ENCODE measurements at regions not wholly inside any gene's neighbourhood (a gene's known extent, or its start where the extent isn't known, plus 50 kb on each side); places are given as distances from the start of the nearest gene placed in this dataset.

DNA sequence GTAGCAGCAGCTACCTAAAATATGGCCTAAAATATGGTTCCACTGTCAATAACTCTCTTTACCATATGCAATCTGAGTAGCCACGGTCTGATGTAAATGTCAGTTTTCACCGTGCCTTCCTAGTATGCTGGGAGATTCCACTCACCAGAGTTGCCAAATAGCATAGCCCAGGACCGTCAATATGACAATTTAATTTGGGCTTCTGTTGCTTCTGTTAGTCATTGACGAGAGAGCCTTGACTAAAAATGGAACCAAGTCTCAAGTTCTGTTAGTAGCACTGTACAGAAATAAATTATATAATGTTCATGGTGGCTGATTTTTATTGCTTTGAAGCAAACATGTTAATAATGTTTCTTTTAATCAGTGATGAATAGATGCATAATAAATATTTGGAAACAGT lies 348.4 kb downstream of the BCAT1 start:
- no peak for DNase-seq

DNA sequence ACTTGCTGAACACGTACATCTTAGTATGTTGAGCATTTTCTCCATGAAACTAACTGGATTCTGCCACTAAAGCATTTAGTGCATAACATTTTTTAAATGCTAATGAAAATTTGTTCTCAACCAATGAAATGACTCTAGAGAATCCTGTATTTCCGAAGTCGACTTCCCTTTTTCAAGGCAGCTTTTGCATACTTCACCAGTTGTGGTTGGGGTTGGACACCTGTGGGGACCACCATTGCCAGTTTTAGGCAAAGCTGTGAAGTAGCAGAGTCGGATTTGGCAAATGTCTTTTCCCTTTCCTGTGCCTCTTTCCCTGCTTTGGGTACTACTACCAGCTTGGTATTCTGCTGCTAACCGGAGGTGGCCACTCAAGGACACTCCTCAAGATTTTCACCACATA lies 349.2 kb downstream of the BCAT1 start:
- DNase-seq = no peak

DNA sequence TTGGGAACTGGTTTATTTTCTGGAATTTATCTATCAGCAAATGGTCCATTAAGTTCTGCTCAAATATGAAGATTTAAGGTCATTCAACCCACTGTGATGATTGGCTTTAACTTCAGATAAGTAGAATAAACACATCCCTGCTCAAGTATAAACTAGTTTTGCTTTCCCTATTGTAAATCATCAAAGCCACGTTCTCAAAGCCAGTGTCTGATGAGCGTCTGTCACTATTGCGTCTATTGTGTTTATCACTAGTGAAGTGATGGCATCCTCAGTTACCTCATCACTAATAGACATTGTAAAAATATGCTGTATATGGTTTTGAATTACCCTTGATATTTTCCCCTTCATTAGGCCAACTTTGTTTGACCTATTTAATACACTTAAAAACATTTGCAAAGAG lies 351.3 kb downstream of the BCAT1 start:
- no peak for DNase-seq

DNA sequence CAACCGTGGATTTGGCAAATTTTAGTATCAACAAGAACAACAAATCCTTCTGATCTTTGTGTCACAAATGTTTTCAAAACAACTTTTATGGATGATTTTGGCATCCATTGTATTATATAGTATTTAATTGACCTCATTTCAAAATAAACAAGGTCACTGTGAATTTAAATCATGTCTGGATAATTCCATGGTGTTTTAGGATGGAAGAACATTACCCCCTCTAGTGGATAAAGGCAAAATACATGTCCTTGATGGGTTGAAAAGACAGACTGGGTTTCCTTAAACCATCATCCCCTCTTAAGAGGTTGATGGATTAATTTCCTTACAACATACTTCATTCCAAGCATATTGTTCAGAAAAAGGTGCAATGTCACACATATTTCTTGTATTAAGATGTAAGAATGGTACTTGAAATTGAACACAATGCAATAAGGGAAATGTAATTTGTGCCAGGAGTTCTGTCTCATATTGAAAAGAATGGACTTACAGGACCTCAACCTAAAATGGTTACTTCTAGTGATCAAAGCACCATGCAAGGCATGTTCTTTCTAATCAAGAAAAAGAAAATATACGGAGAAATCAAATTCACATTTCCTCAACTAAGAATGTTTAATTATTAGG lies 352.0 kb downstream of the BCAT1 start:
- no peak for DNase-seq

DNA sequence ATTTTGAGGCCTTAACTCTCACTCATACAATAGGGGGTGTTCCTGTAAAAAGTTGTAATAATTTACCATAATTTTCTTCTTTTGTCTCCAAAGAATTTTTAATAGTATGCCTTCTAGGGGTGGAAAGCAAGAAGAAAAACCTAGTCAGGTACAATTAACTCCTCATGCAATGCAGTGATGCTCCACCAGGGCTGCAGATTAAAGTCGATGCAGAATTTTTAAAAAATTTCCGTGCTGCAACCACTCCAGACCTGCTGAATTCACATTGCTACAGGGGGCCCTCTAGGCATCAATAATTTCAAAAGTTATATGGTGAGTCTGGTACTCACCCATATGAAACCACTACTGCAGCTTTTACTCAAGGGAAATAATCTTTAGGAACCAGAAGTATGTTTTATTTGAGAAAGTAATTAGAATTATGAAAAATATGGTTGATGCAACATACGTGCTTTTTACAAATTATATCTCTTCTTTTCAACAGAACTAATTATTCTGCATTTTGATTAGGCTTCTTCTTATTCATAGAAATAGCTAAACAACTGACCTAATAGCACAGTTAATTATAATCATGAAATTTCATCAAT lies 353.2 kb downstream of the BCAT1 start:
- no peak for DNase-seq

DNA sequence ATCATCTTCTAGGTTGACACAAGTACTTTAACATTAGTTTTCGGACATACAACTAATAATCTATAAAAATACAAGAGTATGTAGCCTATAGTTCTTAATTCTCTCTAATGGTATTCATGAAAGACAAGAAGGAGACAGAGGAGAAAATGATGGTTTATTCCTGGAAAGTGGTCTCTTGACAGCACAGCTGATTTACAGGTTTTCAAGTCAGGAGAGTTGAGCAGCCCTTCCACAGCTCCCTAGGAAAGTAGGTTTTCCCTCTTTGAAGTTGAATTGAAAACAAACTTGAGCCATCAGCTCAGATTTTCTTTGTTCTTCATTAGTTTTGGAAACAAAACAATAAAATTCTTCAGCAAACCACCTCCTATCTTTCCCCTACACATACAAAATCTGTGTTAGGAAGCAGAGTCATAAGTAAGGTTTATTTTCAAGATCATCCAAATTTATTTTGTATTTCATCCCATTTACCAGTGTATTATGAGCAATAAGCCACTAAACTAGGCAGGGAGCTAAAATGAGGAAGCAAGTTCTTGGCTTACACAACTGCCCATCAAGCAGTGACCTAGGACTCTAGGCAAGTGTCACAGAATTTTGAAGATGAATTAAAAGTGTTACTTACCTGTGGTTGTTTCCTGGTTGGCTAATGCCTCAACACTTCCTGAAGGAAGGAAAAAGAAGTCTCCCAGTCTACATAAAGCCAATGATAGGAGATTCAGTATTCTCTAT lies 357.0 kb downstream of the BCAT1 start:
- no peak for DNase-seq

DNA sequence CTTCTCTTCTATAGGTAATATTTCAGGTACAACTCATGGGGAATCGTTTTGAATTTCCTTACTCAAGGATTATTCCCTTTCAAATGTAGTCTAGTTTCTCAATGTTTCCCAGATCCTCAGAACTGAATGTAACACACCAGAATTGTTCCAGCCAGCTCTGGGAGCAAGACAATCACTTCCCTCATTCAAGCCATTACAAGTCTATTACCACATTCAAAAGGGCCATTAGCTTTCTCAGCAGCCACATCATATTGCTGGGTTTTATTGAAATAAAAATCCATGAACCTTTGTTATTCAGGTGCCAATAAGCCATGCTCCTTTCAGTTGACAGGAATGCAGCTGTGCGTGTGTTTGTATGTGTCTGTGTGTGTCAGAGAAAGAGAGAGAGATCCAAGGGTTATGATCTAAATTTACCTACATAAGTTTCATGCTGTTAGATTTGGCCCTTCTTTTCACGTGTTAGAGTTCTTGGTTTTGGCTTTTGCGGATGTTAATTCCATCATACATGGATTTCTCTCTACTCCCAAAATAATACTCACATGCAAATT lies 357.7 kb downstream of the BCAT1 start:
- no peak for DNase-seq

DNA sequence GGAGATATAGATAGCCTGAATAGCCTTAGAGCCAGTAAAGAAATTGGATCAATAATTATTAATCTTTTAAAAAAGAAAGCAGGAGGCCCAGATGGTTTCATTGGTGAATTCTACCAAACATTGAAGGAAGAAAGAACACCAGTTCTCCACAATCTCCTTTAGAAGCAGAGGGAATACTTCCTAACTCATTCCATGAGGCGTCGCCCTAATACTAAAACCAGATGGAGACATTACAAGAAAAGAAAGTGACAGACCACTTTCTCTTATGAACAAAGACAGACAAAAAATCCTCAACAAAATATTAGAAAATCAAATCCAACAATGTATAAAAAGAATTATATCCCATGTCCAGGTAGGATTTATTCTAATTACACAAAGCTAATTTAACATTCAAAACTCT lies 362.6 kb downstream of the BCAT1 start:
- no peak for DNase-seq

DNA sequence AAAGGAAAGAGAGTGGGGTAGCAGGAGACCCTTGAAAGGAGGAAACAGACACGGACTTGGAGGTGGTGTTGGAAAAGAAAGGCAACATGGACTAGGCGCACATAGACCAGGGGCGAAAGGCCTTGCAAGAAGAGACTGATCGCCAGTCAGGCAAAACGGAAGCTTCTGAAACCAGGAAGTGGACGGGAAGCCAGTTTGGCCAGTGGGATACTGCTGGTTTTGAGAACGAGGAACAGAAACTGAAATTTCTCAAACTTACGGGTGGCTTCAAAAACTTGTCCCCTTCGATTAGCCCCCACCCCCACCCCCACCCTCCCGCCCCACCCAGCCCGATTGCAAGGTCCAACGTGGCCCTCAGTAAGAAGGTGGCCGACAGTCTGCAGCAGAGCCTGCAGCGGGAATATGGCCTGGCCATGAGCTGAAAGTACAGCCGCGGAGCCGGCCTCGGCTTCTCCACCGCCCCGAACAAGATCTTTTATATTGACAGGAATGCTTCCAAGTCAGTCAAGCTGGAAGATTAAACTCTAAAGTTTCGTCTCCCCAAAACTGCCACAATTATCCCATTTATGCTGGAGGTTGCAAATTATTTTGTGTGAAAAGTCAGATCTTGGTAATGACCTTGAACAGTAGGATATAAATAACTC lies 364.7 kb downstream of the BCAT1 start:
- DNase-seq = no peak

DNA sequence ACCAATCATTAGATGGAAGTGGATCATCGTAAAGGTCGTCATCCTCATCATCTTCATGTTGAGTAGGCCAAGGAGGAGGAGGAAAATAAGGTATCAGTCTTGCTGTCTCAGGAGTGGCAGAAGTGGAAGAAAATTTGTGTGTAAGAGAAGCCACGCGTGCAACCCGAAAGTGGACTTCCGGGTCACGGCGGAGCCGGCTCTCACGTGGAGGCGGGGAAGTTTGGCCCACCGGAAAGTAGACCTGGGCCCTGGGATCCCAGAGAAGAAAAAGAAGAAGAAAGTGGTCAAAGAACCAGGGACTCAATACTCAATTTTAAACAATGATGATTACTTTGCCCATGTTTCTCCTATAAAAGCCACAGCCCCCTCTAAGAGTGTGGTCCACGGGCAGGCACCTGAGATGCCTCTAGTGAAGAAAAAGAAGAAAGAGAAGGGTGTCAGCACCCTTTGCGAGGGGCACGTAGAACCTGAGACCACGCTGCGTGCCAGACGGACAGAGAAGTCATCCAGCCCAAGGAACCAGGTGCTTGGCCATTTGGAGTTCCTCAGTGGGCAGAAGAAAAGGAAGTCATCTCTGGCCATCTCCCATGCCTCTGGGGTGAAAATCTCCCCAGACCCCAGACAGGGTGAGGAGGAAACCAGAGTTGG lies 365.8 kb downstream of the BCAT1 start:
- no peak for DNase-seq

DNA sequence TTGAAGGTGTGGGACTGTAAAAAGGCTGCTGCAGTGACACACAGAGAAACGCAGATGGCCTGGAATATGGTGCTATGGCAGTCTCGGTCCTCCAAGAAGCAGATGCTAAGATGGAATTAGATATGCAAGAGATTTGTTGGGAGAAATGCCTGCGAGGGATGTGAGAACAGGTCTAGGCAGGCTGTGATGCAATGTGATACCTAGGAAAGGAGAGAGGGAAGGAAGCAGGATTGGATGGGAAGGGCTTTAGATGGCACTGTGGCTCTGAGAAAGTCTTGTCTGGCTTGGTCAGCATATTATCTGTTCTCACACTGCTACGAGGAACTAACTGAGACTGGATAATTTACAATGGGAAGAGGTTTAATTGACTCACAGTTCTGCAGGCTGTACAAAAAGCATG lies 374.4 kb downstream of the BCAT1 start:
- no peak for DNase-seq

DNA sequence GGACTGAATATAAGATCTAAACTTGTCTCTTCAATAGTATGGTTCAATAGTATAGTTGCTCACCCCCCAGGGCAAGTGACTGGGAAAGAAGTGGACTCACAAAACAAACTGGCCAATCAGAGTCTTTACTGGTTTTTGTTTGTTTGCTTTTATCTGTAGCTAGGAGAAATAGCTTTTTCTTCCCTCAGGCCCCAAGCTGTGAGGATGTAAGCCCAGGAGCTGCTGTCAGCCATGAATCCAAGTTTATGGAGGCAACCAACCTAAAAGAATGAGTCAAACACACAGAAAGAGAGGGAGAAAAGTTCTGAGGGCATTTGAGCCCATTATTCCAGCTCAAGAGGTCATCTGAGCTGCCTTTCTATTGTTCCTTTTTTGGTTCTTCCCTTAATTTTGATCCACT lies 375.3 kb downstream of the BCAT1 start:
- no peak for DNase-seq

DNA sequence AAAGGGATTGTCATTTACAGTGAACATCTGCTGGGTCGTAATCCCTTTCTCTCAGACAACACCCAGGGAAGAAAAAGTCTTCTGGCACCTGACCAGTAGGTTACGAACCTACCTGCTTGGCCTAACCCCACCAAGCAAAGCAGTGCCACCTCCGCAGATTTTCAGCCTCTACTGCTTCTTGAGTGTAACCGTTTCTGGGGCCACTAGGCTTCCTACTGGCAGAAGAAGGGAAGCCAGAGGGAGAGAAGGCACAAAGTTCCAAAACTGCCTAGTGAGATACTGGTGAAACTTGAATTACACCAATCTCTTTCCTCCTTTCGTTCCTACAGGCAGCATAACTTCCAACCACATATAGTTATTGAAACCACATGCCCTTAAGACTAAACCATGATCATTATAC lies 383.6 kb downstream of the BCAT1 start:
- no peak for DNase-seq

DNA sequence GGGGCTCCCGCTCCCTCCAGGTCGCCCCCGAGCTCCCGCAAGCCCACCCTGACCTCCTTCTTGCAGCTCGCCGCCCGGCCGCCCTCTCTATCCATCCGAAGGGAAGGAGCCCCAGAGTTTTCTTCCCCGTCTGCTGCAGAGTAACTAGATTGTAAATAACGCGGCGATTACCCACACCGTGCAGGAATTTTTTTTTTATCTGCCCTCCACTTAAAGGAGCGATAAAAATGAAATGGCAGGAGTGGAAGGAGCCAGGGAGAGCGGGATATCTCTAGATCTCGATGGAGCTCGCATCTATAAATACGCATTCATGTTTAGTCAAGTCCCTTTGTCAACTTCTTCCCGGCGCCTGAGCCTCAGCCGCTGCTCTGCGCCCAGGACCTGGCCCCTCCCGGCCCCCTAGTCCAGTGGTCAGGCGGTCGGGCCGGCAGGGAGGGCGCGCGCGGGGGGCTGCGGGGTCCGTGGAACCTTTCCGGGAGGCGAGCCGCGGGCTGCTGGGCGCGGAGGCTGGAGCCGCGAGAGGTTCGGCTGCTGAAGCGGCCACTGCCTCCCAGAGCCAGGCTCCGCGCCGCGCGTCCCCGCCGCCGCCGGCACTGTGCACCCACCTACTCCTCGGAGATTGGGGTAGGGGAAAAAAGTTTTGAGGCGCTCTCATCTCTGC lies 386.0 kb downstream of the BCAT1 start:
- DNase-seq = no peak

DNA sequence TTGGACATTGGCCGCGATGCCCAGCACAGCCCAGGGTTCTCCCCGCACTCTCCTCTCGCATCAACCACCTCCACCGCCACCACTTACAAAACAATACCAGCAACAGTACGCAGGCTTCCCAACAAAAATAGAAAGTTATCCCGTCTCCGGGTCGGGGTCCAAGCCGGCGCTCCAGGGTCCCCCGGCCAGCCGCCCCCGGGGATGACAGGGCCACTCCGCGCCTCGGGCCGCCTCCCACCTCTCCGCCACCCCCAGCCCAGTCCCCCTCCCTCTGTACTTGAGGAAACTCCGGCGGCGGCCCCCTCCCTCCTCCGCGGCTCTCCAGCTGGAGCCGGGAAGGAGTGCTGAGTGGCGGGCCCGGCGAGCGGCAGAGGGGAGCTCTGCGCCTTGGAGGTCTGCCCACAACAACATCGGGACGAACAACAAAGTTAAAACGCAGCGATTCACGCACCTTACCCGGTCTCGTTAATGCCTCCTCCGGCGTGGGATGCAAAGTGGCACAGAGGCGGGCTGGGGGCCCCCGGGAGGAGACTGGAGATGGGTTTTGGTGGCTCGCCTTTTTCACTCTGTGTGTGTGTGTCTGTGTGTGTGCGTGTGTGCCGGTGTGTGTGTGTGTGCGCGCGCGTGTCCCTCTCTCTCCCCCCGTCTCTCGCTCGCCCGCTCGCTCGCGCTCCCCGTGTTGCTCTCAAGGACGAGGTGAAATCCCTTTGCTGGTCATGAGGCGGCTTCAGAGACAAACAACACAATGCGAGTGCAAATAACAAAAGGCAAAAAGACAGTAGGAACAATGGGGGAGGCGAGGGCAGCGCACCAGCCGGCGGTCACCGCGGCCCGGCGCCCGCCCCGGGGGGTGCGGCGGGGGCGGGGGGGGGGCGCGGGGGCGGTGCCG lies 386.8 kb downstream of the BCAT1 start:
- DNase-seq = peak in 1 of 5 experiments; percentile 49

DNA sequence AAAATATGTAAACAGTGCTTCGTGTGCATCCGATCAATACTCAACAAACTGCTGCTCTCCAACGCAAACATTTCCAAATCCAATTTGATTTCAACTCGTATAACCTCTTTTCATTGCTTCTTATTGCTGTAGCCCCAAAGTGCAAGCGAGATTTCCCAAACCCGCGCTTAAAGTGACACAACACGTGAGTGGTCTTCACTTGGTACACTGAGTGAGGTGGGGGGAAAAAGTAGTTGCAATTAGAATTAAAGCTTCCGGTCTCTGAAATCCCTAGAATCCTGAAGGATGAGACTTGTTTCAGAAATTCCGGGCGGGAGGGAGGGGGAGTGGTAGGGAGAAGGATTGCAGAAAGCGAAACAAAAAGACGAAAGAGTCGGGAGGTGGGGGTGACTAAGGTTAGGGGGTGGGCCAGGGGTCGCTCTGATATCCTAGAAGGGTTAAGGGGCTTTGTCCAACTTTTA lies 387.5 kb downstream of the BCAT1 start:
- DNase-seq = no peak

DNA sequence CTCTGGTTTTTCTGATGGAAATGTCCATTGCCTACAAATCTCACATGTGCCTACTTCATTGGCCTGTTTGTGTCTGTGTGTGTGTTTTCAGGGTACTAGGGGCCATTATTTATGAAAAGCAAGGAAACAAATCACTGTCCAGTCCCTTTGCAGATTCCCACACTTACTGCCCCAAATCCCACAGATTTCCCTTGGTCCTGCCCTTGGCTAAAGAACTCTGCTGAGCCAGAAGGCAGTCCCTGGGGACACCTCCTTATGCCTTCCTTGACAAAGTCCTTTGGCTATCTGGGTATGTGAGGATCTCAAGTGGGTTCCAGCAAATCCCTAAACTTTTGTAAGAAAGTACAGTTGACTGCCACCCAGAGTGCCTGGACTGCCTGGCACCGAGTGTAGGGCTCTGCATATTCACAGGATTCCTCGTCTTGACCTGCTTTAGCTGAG lies 388.1 kb downstream of the BCAT1 start:
- no peak for DNase-seq

DNA sequence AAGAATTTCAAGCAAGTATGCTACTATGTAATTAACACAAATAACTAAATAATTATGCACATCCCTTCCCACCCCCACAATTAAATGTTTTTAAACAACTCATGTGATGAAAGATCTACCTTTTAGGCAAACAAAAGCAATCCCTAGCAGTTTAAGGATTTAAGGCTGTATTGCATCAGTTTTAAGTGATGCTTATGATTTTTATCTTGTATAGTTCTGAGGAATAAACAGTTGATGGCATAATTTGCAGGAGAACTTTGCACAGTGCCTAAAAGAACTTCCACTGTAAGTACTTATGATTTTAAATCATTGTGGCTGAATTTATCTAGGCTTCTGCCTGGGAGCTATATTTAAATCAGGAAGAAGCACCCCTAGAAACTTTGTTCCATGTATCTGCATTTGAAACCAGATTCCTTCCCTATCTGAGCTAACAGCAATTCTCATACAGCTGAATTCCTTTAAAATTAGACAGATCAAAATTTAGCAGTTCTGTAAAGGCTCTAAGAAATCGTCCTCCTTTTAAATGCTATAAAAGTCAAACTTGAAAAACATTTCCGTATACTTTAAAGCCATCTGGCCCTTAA lies 388.6 kb downstream of the BCAT1 start:
- DNase-seq = no peak

DNA sequence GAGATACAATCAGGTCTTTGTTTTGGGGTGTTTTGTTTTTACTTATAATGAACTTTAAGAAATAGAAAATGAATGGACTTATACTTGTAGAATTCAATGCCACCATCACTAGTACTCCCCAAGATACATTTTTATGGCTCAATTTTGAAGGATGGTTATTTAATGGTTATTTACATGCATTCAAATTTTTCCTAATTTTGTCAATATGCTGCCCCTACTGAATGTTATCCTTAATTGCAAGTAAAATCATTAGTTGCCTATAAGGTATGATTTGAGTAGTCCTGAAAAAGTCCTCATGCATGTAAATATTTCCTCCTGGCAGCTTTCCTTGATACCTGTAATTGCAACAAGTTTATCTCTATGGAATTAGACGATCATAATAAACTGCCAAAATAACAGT lies 391.2 kb downstream of the BCAT1 start:
- no peak for DNase-seq

DNA sequence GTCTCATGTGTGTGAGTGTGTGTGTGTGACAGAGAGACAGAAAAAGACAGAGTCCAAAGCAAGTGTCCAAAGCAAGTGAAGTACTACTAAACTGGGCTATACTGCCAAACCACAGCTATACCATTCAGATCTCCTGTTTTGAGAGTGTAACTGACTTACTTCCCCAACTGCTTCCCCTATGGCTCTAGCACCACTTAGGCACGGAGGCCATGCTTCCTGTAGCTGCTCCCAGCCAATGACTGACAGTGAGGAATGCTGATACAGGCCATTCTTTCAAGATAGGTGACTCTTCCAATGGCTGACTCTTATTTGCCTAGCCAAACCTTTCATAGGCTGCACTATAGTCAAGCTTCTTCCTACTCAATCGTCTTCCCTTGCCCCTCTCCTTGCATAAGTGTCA lies 393.2 kb downstream of the BCAT1 start:
- DNase-seq = no peak

Measured in T-helper 2 cell (primary cell).